MM.1S (cell line): ENCODE measurements at regions not wholly inside any gene's neighbourhood (a gene's known extent, or its start where the extent isn't known, plus 50 kb on each side); places are given as distances from the start of the nearest gene placed in this dataset.
A peak's percentile ranks its signal among the peaks of the same experiment; 100 is the strongest.
"Not testable (repeated sequence)": the region's sequence is repeated elsewhere in the genome, so short reads cannot be mapped to it uniquely, and the experiment has no call there.

Experiments used
- CTCF ChIP-seq: fragments of 300-600 bp; sonication (generic); IDR thresholded peaks from 2 replicates; pipeline ENCODE4 v1.5.1; 2016; ENCODE audit warnings: antibody characterized with exemption, low read length, mixed read lengths
- EZH2phosphoT487 ChIP-seq: fragments of 300-600 bp; sonication (generic); IDR thresholded peaks from 2 replicates; pipeline ENCODE4 v1.6.1; 2018; ENCODE audit warnings: antibody characterized with exemption, low read length

DNA sequence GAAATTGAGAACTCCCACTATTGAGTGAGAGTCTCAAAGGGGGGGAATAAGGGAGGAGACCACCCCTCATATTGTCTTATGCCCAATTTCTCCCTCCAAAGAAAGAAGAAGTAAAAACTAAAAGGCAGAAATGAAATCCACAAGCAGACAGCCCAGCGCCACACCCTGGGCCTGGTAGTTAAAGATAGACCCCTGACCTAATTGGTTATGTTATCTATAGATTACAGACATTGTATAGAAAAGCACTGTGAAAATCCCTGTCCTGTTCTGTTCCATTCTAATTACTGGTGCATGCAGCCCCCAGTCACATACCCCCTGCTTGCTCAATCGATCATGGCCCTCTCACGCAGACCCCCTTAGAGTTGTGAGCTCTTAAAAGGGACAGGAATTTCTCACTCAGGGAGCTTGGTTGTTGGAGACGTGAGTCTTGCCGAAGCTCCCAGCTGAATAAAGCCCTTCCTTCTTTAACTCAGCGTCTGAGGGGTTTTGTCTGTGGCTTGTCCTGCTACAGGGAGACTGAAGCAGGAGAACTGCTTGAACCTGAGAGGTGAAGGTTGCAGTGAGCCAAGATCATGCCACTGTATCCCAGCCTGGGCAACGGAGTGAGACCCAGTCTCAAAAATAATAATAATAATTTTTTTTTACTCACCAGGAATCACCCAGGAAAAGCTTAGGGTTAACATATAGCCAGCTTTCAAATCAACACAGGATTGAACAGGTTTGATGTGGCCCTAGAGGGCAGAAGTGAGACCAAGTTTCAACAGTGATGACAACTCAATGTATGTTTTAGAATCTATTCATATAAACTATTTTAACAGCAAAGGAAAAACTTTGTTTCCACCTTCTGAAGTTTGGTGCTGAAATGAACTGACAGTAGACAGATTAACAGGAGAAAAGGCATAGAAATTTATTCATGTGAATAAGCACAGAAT is 181.4 kb upstream of the NDUFV2 start:
- not testable (repeated sequence) for TF ChIP-seq EZH2phosphoT487
- peak; percentile 22 for TF ChIP-seq CTCF
